ENCODE measurements at regions not wholly inside any gene's neighbourhood (a gene's known extent, or its start where the extent isn't known, plus 50 kb on each side); places are given as distances from the start of the nearest gene placed in this dataset.

- no peak for TF ChIP-seq EZH2 (IDR thresholded peaks at IDR 0.05; ENCODE audit: borderline replicate concordance, low read length)
- TF ChIP-seq, protein P1, sequence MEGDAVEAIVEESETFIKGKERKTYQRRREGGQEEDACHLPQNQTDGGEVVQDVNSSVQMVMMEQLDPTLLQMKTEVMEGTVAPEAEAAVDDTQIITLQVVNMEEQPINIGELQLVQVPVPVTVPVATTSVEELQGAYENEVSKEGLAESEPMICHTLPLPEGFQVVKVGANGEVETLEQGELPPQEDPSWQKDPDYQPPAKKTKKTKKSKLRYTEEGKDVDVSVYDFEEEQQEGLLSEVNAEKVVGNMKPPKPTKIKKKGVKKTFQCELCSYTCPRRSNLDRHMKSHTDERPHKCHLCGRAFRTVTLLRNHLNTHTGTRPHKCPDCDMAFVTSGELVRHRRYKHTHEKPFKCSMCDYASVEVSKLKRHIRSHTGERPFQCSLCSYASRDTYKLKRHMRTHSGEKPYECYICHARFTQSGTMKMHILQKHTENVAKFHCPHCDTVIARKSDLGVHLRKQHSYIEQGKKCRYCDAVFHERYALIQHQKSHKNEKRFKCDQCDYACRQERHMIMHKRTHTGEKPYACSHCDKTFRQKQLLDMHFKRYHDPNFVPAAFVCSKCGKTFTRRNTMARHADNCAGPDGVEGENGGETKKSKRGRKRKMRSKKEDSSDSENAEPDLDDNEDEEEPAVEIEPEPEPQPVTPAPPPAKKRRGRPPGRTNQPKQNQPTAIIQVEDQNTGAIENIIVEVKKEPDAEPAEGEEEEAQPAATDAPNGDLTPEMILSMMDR (IDR thresholded peaks at IDR 0.05; ENCODE audit: low read length) = peak; percentile 23; the same call in 1 of the 2 replicates
These were observed 217.6 kb downstream of the CDH7 start for GRCh38 chr18:65968239-65969004.

Measured in OCI-LY1 (cell line).